Liver (tissue), 8 donors: ENCODE measurements at regions not wholly inside any gene's neighbourhood (a gene's known extent, or its start where the extent isn't known, plus 50 kb on each side); places are given as distances from the start of the nearest gene placed in this dataset.

ENCODE experiments used
- DNase-seq: peaks from one replicate; pipeline ENCODE4 v3.0.0-alpha.2; 2017; ENCODE audit warnings: low spot score
- H3K27ac ChIP-seq, 2 donors: one replicate each; pipeline ENCODE4 v1.7.0; 2013; ENCODE audit warnings: inconsistent platforms in 2 of 2, low read length in 2 of 2, control low read depth in 1 of 2, low read depth in 1 of 2, mild to moderate bottlenecking in 1 of 2
- H3K27me3 ChIP-seq, 4 donors: one replicate each; pipeline versions ENCODE4 v1.6.1 to v1.7.0; 2013; ENCODE audit warnings: low read length in 3 of 4, inconsistent platforms in 1 of 4, mild to moderate bottlenecking in 1 of 4, moderate library complexity in 1 of 4; ENCODE audit not compliant: control insufficient read depth in 4 of 4, insufficient read depth in 4 of 4
- H3K36me3 ChIP-seq, 4 donors: one replicate each; pipeline versions ENCODE4 v1.6.1 to v1.7.0; 2013; ENCODE audit warnings: low read length in 3 of 4, mild to moderate bottlenecking in 3 of 4, low read depth in 1 of 4, moderate library complexity in 1 of 4; ENCODE audit not compliant: control insufficient read depth in 4 of 4, insufficient read depth in 3 of 4
- H3K4me1 ChIP-seq, 4 donors: one replicate each; pipeline versions ENCODE4 v1.6.1 to v1.7.0; 2013; ENCODE audit warnings: low read length in 3 of 4, mild to moderate bottlenecking in 3 of 4, moderate library complexity in 1 of 4; ENCODE audit not compliant: control insufficient read depth in 4 of 4, insufficient read depth in 4 of 4
- H3K4me3 ChIP-seq, 3 donors: one replicate each; pipeline versions ENCODE4 v1.6.1 to v1.7.0; 2013; ENCODE audit warnings: low read length in 3 of 3, control low read depth in 1 of 3, low read depth in 1 of 3, mild to moderate bottlenecking in 1 of 3
- H3K9ac ChIP-seq, 2 donors: one replicate each; pipeline ENCODE4 v1.7.0; 2013; ENCODE audit warnings: low read length in 2 of 2, mild to moderate bottlenecking in 2 of 2, moderate library complexity in 2 of 2, control low read depth in 1 of 2, low read depth in 1 of 2
- H3K9me3 ChIP-seq, 4 donors: one replicate each; pipeline versions ENCODE4 v1.6.1 to v1.7.0; 2013; ENCODE audit warnings: low read length in 3 of 4; ENCODE audit not compliant: control insufficient read depth in 4 of 4
- EGR1 ChIP-seq, 2 donors: IDR thresholded peaks; 2 replicates each; pipeline ENCODE4 v1.6.1; 2016 to 2018; ENCODE audit warnings: antibody characterized with exemption in 2 of 2, low read depth in 2 of 2
- FOXA1 ChIP-seq: IDR thresholded peaks from 2 replicates; pipeline ENCODE4 v1.6.1; 2016; ENCODE audit warnings: antibody characterized with exemption
- FOXA2 ChIP-seq: IDR thresholded peaks from 2 replicates; pipeline ENCODE4 v1.6.1; 2016; ENCODE audit warnings: antibody characterized with exemption
- GABPA ChIP-seq, 2 donors: IDR thresholded peaks in 1 of 2; conservative IDR thresholded peaks in 1 of 2; 2 replicates each; pipeline ENCODE4 v1.6.1; 2016; ENCODE audit warnings: antibody characterized with exemption in 2 of 2, mild to moderate bottlenecking in 1 of 2, moderate library complexity in 1 of 2
- HNF4A ChIP-seq, 2 donors: conservative IDR thresholded peaks; 2 replicates each; pipeline ENCODE4 v1.6.1; 2016; ENCODE audit warnings: antibody characterized with exemption in 2 of 2, mild to moderate bottlenecking in 2 of 2
- HNF4G ChIP-seq: IDR thresholded peaks from 2 replicates; pipeline ENCODE4 v1.6.1; 2016; ENCODE audit warnings: antibody characterized with exemption
- JUND ChIP-seq, 2 donors: IDR thresholded peaks; 2 replicates each; pipeline ENCODE4 v1.6.1; 2016; ENCODE audit warnings: antibody characterized with exemption in 2 of 2
- NR2F2 ChIP-seq: IDR thresholded peaks from 2 replicates; pipeline ENCODE4 v1.6.1; 2016; ENCODE audit warnings: antibody characterized with exemption
- RAD21 ChIP-seq, 2 donors: IDR thresholded peaks; 2 replicates each; pipeline ENCODE4 v1.6.1; 2016; ENCODE audit warnings: antibody characterized with exemption in 2 of 2, mild to moderate bottlenecking in 2 of 2
- SP1 ChIP-seq: IDR thresholded peaks from 2 replicates; pipeline ENCODE4 v1.6.1; 2018; ENCODE audit warnings: antibody characterized with exemption, mild to moderate bottlenecking
- TAF1 ChIP-seq: conservative IDR thresholded peaks from 2 replicates; pipeline ENCODE4 v1.6.1; 2016; ENCODE audit warnings: antibody characterized with exemption, mild to moderate bottlenecking
- YY1 ChIP-seq: IDR thresholded peaks from 2 replicates; pipeline ENCODE4 v1.6.1; 2016; ENCODE audit warnings: antibody characterized with exemption, mild to moderate bottlenecking
- WGBS: extraction: QIAGEN DNeasy Blood & Tissue Kit; methylation state at CpG from one replicate; pipeline ENCODE4 v1.1.7; 2013; 5-methylcytosine and 5-hydroxymethylcytosine counted together
- TF ChIP-seq, protein P1 (sequence below): fragments of 150-350 bp; IDR thresholded peaks from 2 replicates; pipeline ENCODE4 v1.5.1; 2017; ENCODE audit warnings: improper control_type of control experiment, low read depth, low read length; ENCODE audit not compliant: missing input control
- TF ChIP-seq, protein P2 (sequence below): IDR thresholded peaks from 2 replicates; pipeline ENCODE4 v1.6.1; 2016; ENCODE audit warnings: antibody characterized with exemption
- TF ChIP-seq, protein P3 (sequence below): IDR thresholded peaks from 2 replicates; pipeline ENCODE4 v1.6.1; 2016; ENCODE audit warnings: antibody characterized with exemption
- TF ChIP-seq, protein P4 (sequence below): IDR thresholded peaks from 2 replicates; pipeline ENCODE4 v1.6.1; 2016; ENCODE audit warnings: antibody characterized with exemption, mild to moderate bottlenecking
- donor health status: healthy.
- donor health status: healthy.
- donor health status: healthy.
- donor health status: healthy.
- donor health status: healthy.

DNA sequence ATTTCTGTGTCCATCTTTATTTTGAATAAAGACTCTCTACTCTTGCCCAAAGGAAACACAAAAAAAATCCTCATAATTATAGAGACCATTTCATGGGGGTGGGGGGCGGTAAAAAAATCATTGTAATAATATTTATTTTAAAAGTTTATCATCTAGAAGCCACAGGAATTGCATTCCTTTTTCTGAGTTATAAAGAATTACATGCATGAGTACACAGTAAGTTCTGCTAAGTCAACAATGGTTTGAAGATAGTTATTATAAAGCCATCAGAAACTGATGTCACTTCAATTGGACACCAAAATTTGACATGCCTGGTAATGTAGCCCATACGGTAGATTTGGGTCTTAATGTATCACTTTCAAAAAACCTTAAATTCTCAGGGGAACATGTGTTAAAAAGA, 478.1 kb upstream of the NR5A2 start:
- H3K4me1 ChIP-seq = no peaks in the 10 kb centered on the region
- WGBS = 86% methylated on average over 2 of the region's 2 CpGs

DNA sequence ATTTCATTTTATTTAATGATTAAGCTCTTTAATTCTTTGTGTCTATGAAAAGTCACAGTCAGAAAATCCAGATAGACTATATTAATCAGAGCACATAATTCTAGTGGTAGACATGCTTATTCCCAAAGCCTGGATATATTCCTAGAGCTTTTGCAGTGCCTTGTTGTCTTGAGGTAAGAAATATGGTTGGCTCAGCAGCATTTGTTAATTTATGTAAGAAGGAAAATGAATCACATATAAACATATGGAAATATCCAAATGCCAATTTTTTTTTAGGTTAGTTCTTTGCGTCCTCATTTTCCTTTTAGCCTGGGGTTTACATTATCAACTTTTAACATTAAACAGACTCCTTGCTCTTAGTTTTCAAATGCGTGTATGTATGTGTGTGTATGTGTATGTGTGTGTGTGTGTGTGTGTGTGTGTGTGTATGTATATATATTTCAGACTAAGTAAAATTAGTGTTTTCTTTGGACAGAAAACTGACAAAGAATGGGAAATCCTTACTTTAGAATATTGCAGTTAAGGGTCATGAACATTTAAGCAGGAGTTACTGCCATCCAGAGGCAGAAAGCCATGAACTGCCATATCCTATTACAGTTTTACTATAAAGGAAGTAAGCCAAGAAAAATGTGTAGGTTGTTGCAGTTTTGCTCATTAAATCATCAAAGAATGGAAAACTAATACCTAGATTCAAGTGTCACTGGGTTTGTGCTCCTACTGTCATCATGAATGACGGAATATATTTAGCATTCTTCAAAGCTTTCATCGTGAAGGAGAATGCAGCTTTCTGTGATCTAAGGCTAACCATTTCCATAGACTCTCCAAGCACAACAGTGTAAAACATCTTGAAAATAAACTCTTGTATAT, 477.1 kb upstream of the NR5A2 start:
- H3K9me3 ChIP-seq = no peaks in the 10 kb centered on the region
- no peaks in the 10 kb centered on the region for H3K4me1 ChIP-seq
- H3K27me3 ChIP-seq = no peaks in the 10 kb centered on the region
- no peak overlapping the region for H3K9ac ChIP-seq
- 82% methylated on average over 4 of the region's 4 CpGs for WGBS
- no peaks in the 10 kb centered on the region for H3K36me3 ChIP-seq
- H3K4me3 ChIP-seq = no peak overlapping the region
- no peak for DNase-seq
- H3K27ac ChIP-seq = no peak overlapping the region
- TF ChIP-seq GABPA (IDR thresholded peaks at IDR 0.05 in 1 of 2, conservative IDR thresholded peaks at IDR 0.05 in 1 of 2) = no peak
- TF ChIP-seq TAF1 = no peak
- TF ChIP-seq YY1 = no peak
- TF ChIP-seq, protein P1, sequence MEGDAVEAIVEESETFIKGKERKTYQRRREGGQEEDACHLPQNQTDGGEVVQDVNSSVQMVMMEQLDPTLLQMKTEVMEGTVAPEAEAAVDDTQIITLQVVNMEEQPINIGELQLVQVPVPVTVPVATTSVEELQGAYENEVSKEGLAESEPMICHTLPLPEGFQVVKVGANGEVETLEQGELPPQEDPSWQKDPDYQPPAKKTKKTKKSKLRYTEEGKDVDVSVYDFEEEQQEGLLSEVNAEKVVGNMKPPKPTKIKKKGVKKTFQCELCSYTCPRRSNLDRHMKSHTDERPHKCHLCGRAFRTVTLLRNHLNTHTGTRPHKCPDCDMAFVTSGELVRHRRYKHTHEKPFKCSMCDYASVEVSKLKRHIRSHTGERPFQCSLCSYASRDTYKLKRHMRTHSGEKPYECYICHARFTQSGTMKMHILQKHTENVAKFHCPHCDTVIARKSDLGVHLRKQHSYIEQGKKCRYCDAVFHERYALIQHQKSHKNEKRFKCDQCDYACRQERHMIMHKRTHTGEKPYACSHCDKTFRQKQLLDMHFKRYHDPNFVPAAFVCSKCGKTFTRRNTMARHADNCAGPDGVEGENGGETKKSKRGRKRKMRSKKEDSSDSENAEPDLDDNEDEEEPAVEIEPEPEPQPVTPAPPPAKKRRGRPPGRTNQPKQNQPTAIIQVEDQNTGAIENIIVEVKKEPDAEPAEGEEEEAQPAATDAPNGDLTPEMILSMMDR = no peak
- no peak for TF ChIP-seq HNF4A (conservative IDR thresholded peaks at IDR 0.05)
- TF ChIP-seq FOXA1 = no peak
- no peak for TF ChIP-seq FOXA2
- no peak for TF ChIP-seq HNF4G
- TF ChIP-seq, protein P2, sequence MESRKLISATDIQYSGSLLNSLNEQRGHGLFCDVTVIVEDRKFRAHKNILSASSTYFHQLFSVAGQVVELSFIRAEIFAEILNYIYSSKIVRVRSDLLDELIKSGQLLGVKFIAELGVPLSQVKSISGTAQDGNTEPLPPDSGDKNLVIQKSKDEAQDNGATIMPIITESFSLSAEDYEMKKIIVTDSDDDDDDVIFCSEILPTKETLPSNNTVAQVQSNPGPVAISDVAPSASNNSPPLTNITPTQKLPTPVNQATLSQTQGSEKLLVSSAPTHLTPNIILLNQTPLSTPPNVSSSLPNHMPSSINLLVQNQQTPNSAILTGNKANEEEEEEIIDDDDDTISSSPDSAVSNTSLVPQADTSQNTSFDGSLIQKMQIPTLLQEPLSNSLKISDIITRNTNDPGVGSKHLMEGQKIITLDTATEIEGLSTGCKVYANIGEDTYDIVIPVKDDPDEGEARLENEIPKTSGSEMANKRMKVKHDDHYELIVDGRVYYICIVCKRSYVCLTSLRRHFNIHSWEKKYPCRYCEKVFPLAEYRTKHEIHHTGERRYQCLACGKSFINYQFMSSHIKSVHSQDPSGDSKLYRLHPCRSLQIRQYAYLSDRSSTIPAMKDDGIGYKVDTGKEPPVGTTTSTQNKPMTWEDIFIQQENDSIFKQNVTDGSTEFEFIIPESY = no peak
- no peak for TF ChIP-seq RAD21 (IDR thresholded peaks at IDR 0.05)
- no peak for TF ChIP-seq NR2F2

More for the DNA sequence above, 478.1 kb upstream of the NR5A2 start:
- Histone ChIP-seq H3K27ac (no peak overlapping the region), H3K9me3 (no peaks in the 10 kb centered on the region), H3K27me3 (no peaks in the 10 kb centered on the region), H3K9ac (no peak overlapping the region), H3K36me3 (no peaks in the 10 kb centered on the region), H3K4me3 (no peak overlapping the region)
- TF ChIP-seq, protein P2 = no peak
- TF ChIP-seq JUND (IDR thresholded peaks at IDR 0.05) (no peak), GABPA (IDR thresholded peaks at IDR 0.05 in 1 of 2, conservative IDR thresholded peaks at IDR 0.05 in 1 of 2) (no peak), FOXA2 (no peak), HNF4G (no peak), SP1 (no peak), HNF4A (conservative IDR thresholded peaks at IDR 0.05) (no peak), EGR1 (IDR thresholded peaks at IDR 0.05; ENCODE audit: low read depth in 2 of 2) (no peak), FOXA1 (no peak)
- TF ChIP-seq, protein P3, sequence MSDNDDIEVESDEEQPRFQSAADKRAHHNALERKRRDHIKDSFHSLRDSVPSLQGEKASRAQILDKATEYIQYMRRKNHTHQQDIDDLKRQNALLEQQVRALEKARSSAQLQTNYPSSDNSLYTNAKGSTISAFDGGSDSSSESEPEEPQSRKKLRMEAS = no peak
- TF ChIP-seq, protein P4, sequence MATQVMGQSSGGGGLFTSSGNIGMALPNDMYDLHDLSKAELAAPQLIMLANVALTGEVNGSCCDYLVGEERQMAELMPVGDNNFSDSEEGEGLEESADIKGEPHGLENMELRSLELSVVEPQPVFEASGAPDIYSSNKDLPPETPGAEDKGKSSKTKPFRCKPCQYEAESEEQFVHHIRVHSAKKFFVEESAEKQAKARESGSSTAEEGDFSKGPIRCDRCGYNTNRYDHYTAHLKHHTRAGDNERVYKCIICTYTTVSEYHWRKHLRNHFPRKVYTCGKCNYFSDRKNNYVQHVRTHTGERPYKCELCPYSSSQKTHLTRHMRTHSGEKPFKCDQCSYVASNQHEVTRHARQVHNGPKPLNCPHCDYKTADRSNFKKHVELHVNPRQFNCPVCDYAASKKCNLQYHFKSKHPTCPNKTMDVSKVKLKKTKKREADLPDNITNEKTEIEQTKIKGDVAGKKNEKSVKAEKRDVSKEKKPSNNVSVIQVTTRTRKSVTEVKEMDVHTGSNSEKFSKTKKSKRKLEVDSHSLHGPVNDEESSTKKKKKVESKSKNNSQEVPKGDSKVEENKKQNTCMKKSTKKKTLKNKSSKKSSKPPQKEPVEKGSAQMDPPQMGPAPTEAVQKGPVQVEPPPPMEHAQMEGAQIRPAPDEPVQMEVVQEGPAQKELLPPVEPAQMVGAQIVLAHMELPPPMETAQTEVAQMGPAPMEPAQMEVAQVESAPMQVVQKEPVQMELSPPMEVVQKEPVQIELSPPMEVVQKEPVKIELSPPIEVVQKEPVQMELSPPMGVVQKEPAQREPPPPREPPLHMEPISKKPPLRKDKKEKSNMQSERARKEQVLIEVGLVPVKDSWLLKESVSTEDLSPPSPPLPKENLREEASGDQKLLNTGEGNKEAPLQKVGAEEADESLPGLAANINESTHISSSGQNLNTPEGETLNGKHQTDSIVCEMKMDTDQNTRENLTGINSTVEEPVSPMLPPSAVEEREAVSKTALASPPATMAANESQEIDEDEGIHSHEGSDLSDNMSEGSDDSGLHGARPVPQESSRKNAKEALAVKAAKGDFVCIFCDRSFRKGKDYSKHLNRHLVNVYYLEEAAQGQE = no peak
- no peak for DNase-seq
